ENCODE measurements at regions not wholly inside any gene's neighbourhood (a gene's known extent, or its start where the extent isn't known, plus 50 kb on each side); places are given as distances from the start of the nearest gene placed in this dataset.

- TF ChIP-seq, protein P1, sequence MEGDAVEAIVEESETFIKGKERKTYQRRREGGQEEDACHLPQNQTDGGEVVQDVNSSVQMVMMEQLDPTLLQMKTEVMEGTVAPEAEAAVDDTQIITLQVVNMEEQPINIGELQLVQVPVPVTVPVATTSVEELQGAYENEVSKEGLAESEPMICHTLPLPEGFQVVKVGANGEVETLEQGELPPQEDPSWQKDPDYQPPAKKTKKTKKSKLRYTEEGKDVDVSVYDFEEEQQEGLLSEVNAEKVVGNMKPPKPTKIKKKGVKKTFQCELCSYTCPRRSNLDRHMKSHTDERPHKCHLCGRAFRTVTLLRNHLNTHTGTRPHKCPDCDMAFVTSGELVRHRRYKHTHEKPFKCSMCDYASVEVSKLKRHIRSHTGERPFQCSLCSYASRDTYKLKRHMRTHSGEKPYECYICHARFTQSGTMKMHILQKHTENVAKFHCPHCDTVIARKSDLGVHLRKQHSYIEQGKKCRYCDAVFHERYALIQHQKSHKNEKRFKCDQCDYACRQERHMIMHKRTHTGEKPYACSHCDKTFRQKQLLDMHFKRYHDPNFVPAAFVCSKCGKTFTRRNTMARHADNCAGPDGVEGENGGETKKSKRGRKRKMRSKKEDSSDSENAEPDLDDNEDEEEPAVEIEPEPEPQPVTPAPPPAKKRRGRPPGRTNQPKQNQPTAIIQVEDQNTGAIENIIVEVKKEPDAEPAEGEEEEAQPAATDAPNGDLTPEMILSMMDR (IDR thresholded peaks at IDR 0.05 in 2 of 3, conservative IDR thresholded peaks at IDR 0.05 in 1 of 3; ENCODE audit: insufficient read depth in 2 of 3, low read depth in 1 of 3, low read length in 3 of 3) = no peak
- no peak for TF ChIP-seq REST (IDR thresholded peaks at IDR 0.05; ENCODE audit: borderline replicate concordance)
- TF ChIP-seq REST (CRISPR knock-in tag; IDR thresholded peaks at IDR 0.05; ENCODE audit: low read depth) = no peak
- TF ChIP-seq TAF9B (IDR thresholded peaks at IDR 0.05; ENCODE audit: partially characterized antibody) = no peak
- TF ChIP-seq, protein P2, sequence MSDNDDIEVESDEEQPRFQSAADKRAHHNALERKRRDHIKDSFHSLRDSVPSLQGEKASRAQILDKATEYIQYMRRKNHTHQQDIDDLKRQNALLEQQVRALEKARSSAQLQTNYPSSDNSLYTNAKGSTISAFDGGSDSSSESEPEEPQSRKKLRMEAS (CRISPR knock-in tag; IDR thresholded peaks at IDR 0.05) = no peak
- no peak for TF ChIP-seq FOXJ3 (CRISPR knock-in tag; IDR thresholded peaks at IDR 0.05)
- TF ChIP-seq, protein P3, sequence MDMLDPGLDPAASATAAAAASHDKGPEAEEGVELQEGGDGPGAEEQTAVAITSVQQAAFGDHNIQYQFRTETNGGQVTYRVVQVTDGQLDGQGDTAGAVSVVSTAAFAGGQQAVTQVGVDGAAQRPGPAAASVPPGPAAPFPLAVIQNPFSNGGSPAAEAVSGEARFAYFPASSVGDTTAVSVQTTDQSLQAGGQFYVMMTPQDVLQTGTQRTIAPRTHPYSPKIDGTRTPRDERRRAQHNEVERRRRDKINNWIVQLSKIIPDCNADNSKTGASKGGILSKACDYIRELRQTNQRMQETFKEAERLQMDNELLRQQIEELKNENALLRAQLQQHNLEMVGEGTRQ (CRISPR knock-in tag; IDR thresholded peaks at IDR 0.05) = no peak
These were observed 288.8 kb downstream of the GPATCH2 start for GRCh38 chr1:217342105-217342504.
